ENCODE measurements at regions not wholly inside any gene's neighbourhood (a gene's known extent, or its start where the extent isn't known, plus 50 kb on each side); places are given as distances from the start of the nearest gene placed in this dataset.

DNA sequence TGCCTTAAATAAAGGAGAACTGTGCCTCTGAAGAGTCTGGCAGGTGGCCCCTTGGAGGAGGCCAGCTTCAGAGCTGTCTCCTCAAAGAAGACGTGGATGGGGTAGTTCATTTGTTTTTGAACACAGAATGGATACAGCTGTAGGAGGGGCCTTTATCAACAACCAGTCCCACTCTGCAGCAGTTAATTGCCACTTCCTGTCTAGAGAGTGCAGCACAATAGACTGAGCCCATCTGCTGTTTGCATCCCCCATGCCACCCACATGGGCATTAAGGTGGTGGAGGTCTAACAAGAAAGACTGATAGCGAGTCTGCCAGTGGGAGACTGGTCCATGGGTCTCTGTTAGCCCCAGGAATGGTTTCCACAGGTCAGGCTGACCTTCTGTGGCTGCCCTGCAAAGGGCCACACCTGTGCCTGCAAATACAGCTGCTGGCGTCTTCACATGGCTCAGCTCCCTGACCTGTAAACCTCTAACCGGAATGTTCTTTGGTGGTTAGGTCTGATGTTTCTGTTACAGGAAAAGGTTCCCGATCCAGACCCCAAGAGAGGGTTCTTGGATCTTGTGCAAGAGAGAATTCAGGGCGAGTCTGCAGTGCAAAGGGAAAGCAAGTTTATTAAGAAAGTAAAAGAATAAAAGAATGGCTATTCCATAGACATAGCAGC, 153.3 kb upstream of the ITGA6 start:
- TF ChIP-seq, protein P1, sequence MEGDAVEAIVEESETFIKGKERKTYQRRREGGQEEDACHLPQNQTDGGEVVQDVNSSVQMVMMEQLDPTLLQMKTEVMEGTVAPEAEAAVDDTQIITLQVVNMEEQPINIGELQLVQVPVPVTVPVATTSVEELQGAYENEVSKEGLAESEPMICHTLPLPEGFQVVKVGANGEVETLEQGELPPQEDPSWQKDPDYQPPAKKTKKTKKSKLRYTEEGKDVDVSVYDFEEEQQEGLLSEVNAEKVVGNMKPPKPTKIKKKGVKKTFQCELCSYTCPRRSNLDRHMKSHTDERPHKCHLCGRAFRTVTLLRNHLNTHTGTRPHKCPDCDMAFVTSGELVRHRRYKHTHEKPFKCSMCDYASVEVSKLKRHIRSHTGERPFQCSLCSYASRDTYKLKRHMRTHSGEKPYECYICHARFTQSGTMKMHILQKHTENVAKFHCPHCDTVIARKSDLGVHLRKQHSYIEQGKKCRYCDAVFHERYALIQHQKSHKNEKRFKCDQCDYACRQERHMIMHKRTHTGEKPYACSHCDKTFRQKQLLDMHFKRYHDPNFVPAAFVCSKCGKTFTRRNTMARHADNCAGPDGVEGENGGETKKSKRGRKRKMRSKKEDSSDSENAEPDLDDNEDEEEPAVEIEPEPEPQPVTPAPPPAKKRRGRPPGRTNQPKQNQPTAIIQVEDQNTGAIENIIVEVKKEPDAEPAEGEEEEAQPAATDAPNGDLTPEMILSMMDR (IDR thresholded peaks at IDR 0.05; ENCODE audit: borderline replicate concordance, extremely low read depth, low read length, poor library complexity, severe bottlenecking), result no peak
- no peak for TF ChIP-seq EZH2 (IDR thresholded peaks at IDR 0.05; ENCODE audit: borderline replicate concordance, low read depth, low read length, severe bottlenecking)
